ENCODE measurements at regions not wholly inside any gene's neighbourhood (a gene's known extent, or its start where the extent isn't known, plus 50 kb on each side); places are given as distances from the start of the nearest gene placed in this dataset.
A peak's percentile ranks its signal among the peaks of the same experiment; 100 is the strongest.

GRCh38 chr3:30538791-30539190 lies 67.6 kb upstream of the TGFBR2 start:
- H3K9me3 ChIP-seq (ENCODE audit: control insufficient read depth, insufficient read depth, low read length): no peaks in the 10 kb centered on the region
- peak; percentile 94 for DNase-seq
- no peak overlapping the region for H2AK5ac ChIP-seq (ENCODE audit: low read depth, low read length)
- no peak overlapping the region for H3K23ac ChIP-seq (ENCODE audit: low read depth, low read length)
- intact Hi-C loops (cut with micrococcal nuclease) (no loop called here), dilution Hi-C loops (cut with HindIII; ENCODE audit: low sequenced_read_pairs, unreplicated experiment) (no loop called here), in situ Hi-C loops (cut with MboI; ENCODE audit: low sequenced_read_pairs) (no loop called here)
- H2AFZ ChIP-seq (replicated peaks; ENCODE audit: low read length, poor library complexity): no peak overlapping the region
- H3K4me1 ChIP-seq (ENCODE audit: control insufficient read depth, insufficient read depth, low read length): peaks cover 5% of the 10 kb centered on the region; the same call in 1 of the 2 replicates
- H4K8ac ChIP-seq (ENCODE audit: low read depth in 2 of 2, low read length in 2 of 2): peak overlapping the region in 1 of 2 experiments; percentile 17; a peak in 2 of 4 replicates
- peak; percentile 87 for ATAC-seq (ENCODE audit: low read depth)
- peak overlapping the region; percentile 22; the same call in 1 of the 2 replicates for H2BK120ac ChIP-seq (ENCODE audit: low read depth, low read length)
- H3K56ac ChIP-seq (ENCODE audit: extremely low read depth, insufficient read depth, low read length): no peak overlapping the region
- no peaks in the 10 kb centered on the region for H3K79me1 ChIP-seq (ENCODE audit: low read depth in 1 of 2, low read length in 2 of 2)
- H3K4me2 ChIP-seq (ENCODE audit: low read depth, low read length): peak overlapping the region; percentile 4; the same call in 1 of the 2 replicates
- H3K14ac ChIP-seq (replicated peaks; ENCODE audit: low read depth, low read length): no peak overlapping the region
- no peak overlapping the region for H3K4me3 ChIP-seq (ENCODE audit: insufficient read depth, low read depth, low read length)
- H3K9ac ChIP-seq (ENCODE audit: low read depth, low read length): no peak overlapping the region
- H3K36me3 ChIP-seq (ENCODE audit: control insufficient read depth, insufficient read depth, low read length): no peaks in the 10 kb centered on the region
- no CpG with 5 or more reads among the region's 1 CpG for WGBS, 2 experiments (ENCODE audit: extremely low coverage in 2 of 2, insufficient read length in 1 of 2)
- no peak for TF ChIP-seq MXI1 (IDR thresholded peaks at IDR 0.05; ENCODE audit: borderline replicate concordance, low read depth, low read length)
- TF ChIP-seq ELK1 (IDR thresholded peaks at IDR 0.05; ENCODE audit: borderline replicate concordance, low read depth, low read length): no peak
- peak; percentile 10; the same call in 1 of the 2 replicates for TF ChIP-seq RAD21 (IDR thresholded peaks at IDR 0.05; ENCODE audit: low read length)
- H2BK20ac ChIP-seq (ENCODE audit: low read depth, low read length): peak overlapping the region; percentile 58; the same call in 1 of the 2 replicates
- H3K27ac ChIP-seq (ENCODE audit: insufficient read depth, low read length): no peak overlapping the region
- ChIA-PET CTCF (no interaction called here), POLR2A (ENCODE audit: unreplicated experiment) (no interaction called here)
- no peaks in the 10 kb centered on the region for H3K9me1 ChIP-seq (ENCODE audit: insufficient read depth, low read length)
- peak overlapping the region; percentile 42; the same call in 1 of the 2 replicates for H4K5ac ChIP-seq (ENCODE audit: low read depth, low read length)
- H4K20me1 ChIP-seq (ENCODE audit: insufficient read depth, low read length): no peaks in the 10 kb centered on the region
- BruUV-seq (replicated peaks): no TSS peak
- peak overlapping the region; percentile 27 for H2BK5ac ChIP-seq (ENCODE audit: low read depth, low read length, poor library complexity, severe bottlenecking)
- H4K91ac ChIP-seq (ENCODE audit: insufficient read depth, low read depth, low read length): no peak overlapping the region
- H3K18ac ChIP-seq (ENCODE audit: low read depth, low read length): no peak overlapping the region; the same call in 1 of the 2 replicates
- H2AK9ac ChIP-seq (replicated peaks; ENCODE audit: low read depth, low read length, poor library complexity): no peak overlapping the region
- 0 out of 3 replicates have a peak overlapping the region, but pooled peaks have one; percentile 10 for H2BK15ac ChIP-seq (ENCODE audit: low read depth, low read length)
- H3K4ac ChIP-seq (ENCODE audit: low read depth, low read length): no peak overlapping the region
- no peaks in the 10 kb centered on the region for H3K27me3 ChIP-seq (ENCODE audit: control insufficient read depth, insufficient read depth, low read length)

Data from IMR-90 (cell line).